AG04449 (cell line): ENCODE measurements at regions not wholly inside any gene's neighbourhood (a gene's known extent, or its start where the extent isn't known, plus 50 kb on each side); places are given as distances from the start of the nearest gene placed in this dataset.

Experiments
- CTCF ChIA-PET: fragments of 350-600 bp; formaldehyde crosslinking; extraction: SDS; loops from one replicate; lab custom pipeline; 2021; ENCODE audit warnings: antibody characterized with exemption; lab: Yijun Ruan, JAX
- POLR2A ChIA-PET: fragments of 400-600, 350-600 bp; formaldehyde crosslinking; extraction: SDS; loops from one replicate; lab custom pipeline; 2020; ENCODE audit warnings: antibody characterized with exemption, inconsistent platforms; lab: Yijun Ruan, JAX
- DNase-seq: peaks from one replicate; pipeline ENCODE4 v3.0.0-alpha.2; 2010; ENCODE audit warnings: low read depth, low spot score
- H3K4me3 ChIP-seq: 2 replicates; pipeline ENCODE4 v1.5.1; 2011; ENCODE audit warnings: low read depth, mild to moderate bottlenecking, control low read depth, low read length
- TF ChIP-seq, protein P1 (sequence below): IDR thresholded peaks from one replicate; pipeline ENCODE4 v1.5.1; 2011; ENCODE audit warnings: mild to moderate bottlenecking, moderate library complexity, low read length, control low read depth, inconsistent platforms; ENCODE audit not compliant: insufficient read depth; ENCODE audit errors: missing control alignments

- CTCF ChIA-PET: no interaction called here
- H3K4me3 ChIP-seq: no peak overlapping the region
- DNase-seq: no peak
- POLR2A ChIA-PET: no interaction called here
- TF ChIP-seq, protein P1, sequence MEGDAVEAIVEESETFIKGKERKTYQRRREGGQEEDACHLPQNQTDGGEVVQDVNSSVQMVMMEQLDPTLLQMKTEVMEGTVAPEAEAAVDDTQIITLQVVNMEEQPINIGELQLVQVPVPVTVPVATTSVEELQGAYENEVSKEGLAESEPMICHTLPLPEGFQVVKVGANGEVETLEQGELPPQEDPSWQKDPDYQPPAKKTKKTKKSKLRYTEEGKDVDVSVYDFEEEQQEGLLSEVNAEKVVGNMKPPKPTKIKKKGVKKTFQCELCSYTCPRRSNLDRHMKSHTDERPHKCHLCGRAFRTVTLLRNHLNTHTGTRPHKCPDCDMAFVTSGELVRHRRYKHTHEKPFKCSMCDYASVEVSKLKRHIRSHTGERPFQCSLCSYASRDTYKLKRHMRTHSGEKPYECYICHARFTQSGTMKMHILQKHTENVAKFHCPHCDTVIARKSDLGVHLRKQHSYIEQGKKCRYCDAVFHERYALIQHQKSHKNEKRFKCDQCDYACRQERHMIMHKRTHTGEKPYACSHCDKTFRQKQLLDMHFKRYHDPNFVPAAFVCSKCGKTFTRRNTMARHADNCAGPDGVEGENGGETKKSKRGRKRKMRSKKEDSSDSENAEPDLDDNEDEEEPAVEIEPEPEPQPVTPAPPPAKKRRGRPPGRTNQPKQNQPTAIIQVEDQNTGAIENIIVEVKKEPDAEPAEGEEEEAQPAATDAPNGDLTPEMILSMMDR: no peak
Measured at GRCh38 chr16:72560617-72561016, 388.7 kb upstream of the PMFBP1 start.

DNA sequence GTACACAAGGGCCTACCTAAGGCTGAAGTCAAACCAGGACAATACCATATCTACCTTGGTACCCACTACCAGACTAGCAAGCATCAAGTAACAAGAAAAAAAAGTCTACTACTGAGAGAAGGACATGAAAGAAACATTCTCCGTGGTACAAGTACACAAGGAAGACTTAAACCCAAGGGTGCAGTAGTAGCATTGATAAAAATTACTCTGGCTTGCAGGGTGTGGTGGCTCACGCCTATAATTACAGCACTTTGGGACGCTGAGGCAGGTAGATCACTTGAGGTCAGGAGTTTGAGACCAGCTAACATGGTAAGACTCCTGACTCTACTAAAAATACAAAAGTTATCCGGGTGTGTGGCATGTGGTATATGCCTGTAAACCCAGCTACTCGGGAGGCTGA, 386.5 kb upstream of the PMFBP1 start:
- ChIA-PET POLR2A (no interaction called here), CTCF (no interaction called here)
- TF ChIP-seq, protein P1: no peak
- H3K4me3 ChIP-seq: no peak overlapping the region
- DNase-seq: no peak

GRCh38 chr16:72554935-72555334, 383.0 kb upstream of the PMFBP1 start:
- ChIA-PET CTCF (no interaction called here), POLR2A (no interaction called here)
- TF ChIP-seq, protein P1: no peak
- no peak overlapping the region for H3K4me3 ChIP-seq
- no peak for DNase-seq

GRCh38 chr16:72552654-72553053, 380.7 kb upstream of the PMFBP1 start:
- POLR2A ChIA-PET: no interaction called here
- H3K4me3 ChIP-seq: no peak overlapping the region
- TF ChIP-seq, protein P1: no peak
- DNase-seq: no peak
- CTCF ChIA-PET: no interaction called here

DNA sequence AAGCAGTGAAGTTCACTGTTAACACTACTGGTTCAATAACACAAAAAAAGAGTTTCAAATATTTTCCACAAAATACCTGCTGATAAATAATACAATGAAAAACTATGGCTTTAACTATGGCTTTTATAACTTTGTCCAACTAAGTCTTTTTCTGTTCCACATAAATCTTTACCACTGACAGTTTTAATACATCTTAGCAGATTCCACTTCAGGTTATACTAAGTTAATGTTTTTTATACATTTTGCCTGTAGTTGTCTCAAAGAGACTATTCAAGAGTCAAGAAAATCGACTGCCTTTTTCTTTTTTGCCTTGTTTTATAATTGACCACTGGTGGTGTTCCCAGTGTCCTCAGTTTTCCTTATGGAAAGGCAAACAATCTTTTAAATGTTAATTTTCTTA, 379.7 kb upstream of the PMFBP1 start:
- ChIA-PET POLR2A (no interaction called here), CTCF (interaction anchor here (1.4 kb wide), 1 partner anchor 13 kb away, joined by 3 read pairs; no protein-coding TSS in a partner anchor)
- H3K4me3 ChIP-seq: no peak overlapping the region
- TF ChIP-seq, protein P1: no peak
- DNase-seq: no peak

DNA sequence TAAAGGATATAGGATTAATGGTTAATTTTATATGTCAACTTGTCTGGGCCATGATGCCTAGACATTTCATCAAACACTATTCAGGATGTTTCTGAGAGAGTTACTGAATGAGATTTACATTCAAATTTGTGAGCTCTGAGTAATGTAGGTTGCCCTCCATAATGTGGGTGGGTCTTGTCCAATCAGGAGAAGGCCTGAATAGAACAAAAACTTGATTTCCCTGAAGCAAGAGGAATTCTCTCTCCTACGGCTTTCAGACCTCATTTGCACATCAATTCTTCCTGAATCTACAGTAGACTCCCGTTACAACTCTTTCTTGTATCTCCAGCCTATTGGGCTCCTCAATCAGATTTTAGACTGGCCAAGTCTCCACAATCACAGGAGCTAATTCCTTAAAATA, 377.9 kb upstream of the PMFBP1 start:
- no peak for DNase-seq
- no peak overlapping the region for H3K4me3 ChIP-seq
- ChIA-PET POLR2A (no interaction called here), CTCF (no interaction called here)
- TF ChIP-seq, protein P1: no peak
